GM18868 (cell line): ENCODE measurements at regions not wholly inside any gene's neighbourhood (a gene's known extent, or its start where the extent isn't known, plus 50 kb on each side); places are given as distances from the start of the nearest gene placed in this dataset.

Experiments
- ATAC-seq: cut with Tn5 transposase; IDR thresholded peaks from one replicate; pipeline ENCODE4 v1.9.1; 2021; ENCODE audit warnings: mild to moderate bottlenecking, moderate library complexity; ENCODE audit not compliant: unreplicated experiment

DNA sequence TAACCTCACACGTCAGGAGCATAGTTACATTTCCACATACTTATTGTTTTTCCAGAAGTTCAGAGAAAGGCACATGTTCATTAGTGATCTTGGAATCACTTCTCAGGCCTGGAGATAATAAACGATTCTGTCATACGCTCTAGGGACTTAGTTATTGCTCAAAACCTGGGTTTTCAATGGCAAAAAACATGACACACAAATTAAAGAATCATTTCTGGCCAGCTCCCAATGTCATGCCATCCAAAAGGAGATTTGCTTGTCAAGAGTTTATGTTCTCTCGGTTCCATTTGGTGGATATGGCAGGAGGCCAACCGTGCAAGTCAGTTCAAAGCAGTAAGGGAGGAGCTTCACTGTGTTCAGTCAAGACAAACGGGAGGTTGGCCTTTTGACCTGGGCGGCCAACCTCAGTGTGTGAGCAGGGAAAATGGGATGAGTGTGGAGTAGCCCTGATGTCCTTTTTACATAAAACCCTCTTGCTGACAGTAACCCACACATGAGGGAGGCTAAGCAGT lies 123.4 kb downstream of the NXNL2 start:
- ATAC-seq = no peak

DNA sequence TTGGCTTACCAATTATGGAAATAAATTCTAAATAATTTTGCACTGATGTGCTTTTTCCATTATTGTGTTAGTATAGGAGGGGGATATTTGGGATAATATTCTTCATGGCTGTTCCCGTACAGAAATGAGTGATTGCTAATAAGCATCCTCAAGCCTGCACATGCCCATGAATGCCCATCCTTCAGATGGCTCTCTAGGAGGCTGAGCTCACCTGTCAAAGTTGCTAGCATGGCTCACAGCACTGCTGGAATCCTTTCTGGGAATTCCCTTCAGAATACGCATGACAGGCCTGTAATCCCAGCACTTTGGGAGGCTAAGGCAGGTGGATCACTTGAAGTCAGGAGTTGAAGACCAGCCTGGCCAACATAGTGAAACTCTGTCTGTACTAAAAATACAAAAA lies 124.1 kb downstream of the NXNL2 start:
- ATAC-seq = no peak

DNA sequence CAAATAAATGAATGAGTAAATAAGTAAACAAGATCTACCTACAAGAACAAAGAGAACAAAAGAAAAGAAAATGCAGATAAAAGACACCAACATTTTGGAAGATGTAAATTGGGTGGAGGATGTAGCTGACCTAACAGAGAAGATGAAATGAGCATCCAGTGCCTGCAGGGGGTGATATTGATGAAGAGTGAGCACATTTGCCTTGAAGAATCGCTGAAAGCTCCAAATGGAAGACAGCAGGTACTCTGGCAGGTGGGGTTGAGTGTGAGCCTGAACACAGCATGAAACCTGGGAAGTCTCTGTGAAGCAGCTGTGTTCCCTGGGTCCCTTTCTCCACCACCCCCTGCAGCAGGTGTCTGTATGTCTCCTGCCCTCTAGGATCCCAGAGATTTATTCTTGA lies 125.6 kb downstream of the NXNL2 start:
- ATAC-seq = no peak

DNA sequence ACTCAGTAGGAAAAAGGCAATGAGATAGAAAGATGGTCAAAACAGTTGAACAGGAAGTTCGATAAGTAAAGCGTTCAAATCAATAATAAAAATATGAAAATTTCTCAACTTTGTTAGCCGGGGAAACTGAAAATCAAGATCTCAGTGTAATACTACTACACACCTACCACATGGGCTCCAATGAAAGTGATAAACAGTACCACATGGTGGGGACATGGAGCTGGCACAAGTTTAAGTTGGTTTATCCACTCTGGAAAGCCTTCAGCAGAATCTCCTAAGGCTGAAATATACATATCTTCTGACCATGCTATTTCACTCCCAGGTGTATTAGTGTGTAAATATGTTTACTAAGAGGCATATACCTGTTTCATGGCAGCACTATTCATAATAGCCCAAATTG lies 126.8 kb downstream of the NXNL2 start:
- no peak for ATAC-seq

DNA sequence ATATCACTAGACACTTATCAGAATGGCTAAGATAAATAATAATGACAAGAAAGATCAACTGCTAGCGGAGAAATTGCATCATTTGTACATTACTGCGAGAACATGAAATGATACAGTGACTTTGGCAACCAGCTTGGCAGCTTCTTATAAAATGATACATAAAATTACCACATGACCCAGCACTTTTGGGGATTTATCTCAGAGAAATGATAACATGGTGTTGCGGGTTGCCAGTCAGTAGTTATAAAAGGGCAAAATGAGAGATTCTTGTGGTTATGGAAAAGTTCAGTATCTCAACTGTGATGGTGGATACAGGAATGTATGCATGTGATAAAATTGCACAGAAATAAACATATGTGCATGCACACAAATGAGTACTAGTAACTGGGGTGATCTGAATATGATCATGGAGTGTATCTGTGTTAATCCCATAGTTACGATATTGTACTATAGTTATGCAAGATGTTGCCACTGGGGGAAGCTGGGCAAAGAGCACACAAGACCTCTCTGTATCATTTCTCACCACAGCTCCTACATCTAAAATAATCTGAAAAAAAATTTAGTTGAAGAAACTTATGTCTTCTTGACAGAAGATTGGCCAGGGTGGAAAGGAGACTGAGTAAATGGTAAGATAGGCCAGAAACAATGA lies 128.9 kb downstream of the NXNL2 start:
- no peak for ATAC-seq

DNA sequence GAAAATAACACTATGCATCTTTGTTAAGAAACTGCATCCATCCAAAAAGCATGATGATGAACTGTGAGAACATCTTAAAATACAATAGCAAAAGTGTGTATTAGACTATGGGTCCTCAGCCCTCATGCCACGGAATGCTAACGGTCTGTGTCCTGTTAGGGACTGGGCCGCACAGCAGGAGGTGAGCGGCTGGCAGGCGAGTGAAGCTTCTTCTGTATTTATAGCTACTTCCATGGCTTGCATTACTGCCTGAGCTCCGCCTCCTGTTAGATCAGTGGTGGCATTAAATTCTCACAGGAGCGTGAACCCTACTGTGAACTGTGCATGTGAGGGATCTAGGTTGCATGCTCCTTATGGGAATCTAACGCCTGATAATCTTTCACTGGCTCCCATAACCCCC lies 129.8 kb downstream of the NXNL2 start:
- ATAC-seq = no peak

DNA sequence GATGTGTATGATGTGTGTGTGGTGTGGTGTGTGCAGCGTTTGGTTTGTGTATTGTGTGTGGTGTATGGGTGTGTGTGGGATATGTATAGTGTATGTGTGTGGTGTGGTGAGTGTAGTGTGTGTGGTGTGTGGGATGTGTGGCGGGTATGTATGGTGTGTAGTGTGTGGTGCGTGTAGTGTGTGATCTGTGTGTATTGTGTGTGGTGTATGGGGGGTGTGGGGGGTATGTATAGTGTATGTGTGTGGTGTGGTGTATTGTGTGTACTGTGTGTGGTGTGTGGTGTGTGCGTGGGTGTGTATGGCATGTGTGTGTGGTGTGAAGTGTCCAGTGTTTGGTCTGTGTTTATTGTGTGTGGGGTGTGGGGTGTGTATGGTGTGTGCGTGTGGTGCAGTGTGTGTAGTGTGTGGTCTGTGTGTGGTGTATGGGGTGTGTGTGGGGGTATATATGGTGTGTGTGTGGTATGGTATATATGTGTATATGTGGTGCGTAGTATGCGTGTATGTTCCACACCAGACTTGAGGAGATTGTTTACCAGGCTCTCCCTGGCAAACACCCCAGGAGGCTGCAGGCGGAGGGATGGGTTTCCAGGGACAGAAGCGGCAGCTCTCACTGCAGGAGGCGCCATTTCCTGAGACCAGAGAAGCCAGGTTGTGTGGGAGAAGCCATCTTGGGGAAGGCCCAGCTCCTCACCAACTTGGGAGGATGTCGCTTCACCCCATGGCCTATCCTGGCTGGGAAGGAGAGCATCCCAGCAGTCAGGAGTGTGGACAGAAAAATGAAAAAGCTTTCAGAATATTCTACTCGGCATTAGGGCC lies 138.1 kb downstream of the NXNL2 start:
- ATAC-seq = no peak

DNA sequence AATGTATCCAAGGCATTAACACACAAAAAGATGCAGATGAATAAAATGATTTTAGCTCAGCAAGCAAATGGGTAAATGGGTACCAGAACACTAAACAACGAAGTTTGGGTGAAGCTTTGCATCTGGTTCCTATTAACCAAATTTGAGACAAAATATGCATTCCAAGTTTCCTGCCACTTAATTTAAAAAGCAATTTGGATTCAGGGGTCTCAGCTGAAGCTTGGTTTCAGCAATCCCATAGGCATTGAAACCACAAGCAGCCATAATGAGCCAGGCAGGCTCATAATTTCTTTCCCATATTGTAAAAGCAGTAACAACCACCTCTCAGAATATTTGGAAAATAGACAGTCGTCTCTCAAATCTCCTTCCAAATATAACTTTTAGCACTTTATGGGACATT lies 138.9 kb downstream of the NXNL2 start:
- ATAC-seq = no peak

DNA sequence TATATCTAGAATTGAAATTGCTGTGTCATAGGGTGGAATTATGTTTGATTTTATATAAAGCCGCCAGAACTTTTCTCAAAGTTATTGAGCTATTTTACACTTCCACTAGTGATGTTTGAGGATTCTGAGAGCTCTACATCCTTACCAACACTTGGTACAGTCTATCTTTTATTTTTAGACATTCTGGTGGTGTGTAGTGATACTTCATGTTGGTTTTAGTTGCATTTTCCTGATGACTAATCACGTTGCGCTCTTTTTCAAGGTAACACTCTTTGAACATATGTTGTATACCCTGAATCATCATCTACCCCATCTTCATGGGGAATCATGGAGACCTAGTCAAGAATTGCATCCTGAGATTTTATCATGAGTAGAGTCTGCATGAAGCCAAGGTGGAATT lies 141.7 kb downstream of the NXNL2 start:
- no peak for ATAC-seq

DNA sequence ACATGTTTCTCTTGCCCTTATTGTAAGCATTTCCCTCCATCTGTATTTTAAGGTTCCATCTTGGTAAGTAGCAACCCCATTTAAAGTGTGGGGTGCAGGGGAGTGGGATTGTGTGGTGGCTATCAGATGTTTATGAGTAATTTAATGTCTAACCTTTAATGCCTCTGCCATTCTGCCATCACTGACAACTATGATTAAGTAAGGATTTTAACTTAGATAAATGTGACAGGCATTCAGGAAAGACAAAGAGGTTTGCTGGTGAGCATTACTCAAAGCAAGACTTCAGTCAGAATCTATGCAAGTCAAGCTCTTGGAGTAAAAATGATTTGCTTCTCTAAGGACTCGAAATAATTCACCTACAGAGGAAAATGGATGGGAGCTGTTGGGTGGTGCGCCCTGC lies 143.0 kb downstream of the NXNL2 start:
- ATAC-seq = no peak

DNA sequence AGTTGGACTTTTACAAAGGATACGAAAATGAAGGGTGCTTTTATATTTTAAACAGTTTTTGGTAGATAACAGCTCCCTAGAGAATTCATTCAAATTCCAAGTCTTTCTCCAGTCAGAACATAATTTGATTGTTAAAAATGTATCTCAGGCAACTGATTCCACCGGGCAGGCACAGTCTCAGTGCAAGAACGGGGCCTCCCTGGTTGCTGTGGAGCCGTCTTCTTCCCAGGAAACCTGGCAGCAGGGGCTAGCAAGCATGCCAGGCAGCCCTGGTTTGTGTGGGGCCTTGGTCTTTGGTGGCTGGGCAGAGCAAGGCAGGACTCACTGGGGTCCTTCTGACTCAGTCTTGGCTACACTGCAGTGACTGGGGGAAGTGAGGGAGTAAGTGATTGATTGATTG lies 143.5 kb downstream of the NXNL2 start:
- no peak for ATAC-seq

DNA sequence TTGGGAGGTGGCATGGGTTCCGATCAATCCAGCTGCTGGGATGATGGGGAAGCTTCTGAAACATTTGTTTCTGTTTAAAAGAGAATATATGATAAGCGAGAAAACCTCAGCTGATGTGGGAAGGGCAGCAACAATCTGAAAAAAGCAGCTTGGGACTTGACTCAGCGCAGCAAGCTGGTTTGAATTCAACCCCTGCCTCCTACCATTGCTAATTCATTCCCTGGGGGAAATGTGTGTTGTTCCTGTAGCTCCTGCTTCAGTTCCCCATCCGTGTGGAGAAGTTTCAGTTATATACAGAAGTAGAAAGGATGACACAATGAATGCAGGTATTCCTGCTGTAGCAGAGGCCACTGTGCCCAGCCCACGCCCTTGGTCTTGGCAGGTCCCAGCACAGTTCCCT lies 145.1 kb downstream of the NXNL2 start:
- no peak for ATAC-seq

DNA sequence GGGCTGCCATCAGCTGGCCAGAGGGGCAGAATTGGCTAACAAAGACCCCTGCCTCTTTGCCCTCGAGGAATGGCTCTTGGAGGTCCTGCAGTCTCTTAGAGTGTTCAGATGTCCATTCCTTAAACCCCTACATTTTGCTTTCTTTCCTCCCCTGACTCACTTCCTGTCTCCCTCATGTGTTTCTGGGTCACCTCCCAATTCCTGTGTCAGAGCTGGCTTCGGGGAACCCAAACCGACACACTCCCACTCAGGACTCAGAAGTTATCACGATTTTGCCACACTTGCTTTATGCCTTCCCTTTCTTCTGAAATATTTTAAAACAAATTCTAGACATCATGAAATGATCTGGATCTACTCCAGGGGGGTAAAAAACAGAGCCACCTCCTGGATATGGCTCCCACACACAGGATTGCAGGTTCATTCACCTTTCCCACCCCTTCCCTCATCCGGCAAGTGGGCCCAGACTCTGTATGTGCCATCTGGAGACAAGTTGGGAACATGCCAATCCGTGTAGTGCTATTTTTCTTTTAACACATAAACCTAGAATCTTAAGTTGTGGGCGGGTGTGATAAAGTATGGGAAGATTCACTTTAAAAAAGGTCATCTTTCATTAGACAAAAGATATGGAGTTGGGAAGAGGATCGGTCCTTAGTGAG lies 145.7 kb downstream of the NXNL2 start:
- ATAC-seq = no peak

DNA sequence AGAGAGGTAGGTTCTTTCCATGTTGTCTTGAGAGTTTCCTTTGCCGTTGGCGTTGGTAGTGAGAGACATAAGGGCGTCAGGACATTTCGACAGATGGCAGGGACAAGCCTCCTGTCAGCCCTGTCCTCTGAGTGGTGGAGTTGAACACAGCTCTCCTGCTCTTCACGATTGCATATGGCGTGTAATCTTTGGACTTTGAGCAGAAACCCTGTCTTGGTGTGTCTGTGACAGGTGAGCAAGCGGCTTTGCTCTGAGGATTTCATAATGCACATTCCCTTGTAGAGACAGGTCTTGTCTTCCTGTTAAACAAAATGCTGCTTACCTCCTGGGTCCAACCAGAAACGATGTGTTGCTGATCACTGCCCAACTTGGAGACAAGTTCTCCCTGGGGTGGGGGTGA lies 146.5 kb downstream of the NXNL2 start:
- no peak for ATAC-seq

DNA sequence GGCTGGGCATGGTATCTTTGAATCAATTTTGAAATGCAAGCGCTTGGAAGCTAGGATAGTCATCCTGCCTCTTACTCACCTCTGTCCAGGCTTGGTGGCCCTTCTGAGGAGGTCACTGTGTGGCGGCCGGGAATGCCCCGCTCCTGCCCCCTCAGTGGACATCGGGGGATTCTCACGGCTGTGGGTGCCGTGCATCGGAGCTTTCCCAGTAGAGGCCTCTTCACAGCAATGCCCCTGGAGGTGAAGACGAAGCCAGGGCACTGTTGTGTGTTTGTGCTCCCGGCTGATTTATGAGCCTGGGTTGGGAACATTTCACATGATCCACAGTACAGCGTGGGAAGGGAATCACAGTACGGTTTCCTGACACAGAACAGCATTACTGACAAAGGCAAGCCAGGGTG lies 147.5 kb downstream of the NXNL2 start:
- no peak for ATAC-seq

DNA sequence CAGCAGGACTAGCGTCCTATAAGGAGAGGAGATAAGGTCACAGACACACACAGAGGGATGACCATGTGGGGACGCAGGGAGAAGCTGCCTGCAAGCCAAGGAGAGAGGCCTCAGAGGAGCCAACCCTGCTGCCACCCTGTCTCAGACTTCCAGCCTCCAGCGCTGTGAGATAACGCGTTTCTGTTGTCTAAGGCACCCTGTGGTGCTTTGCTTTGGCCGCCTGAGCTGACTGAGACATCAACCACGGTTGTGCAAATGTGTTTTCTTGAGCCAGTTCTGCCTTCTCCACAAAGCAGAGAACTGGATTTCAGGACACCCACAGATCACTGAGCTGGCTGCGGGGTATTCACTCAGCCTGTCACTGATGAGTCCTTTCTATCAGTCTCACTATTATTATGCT lies 149.1 kb downstream of the NXNL2 start:
- no peak for ATAC-seq

DNA sequence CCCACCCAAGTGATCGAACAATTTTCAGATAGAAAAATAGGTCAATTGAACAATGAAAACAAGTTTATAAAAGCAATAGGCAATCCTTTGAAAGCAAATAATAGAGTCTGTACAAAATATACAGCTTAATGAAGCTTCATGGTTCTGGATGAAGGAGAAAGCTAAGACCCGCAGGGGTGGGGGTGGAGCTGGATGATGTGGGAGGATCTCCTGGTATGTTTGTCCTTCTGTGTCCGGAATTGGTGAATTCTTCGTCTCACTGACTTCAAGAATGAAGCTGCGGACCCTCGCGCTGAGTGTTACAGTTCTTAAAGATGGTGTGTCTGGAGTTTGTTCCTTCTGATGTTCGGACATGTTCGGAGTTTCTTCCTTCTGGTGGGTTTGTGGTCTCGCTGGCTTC lies 149.9 kb downstream of the NXNL2 start:
- no peak for ATAC-seq

DNA sequence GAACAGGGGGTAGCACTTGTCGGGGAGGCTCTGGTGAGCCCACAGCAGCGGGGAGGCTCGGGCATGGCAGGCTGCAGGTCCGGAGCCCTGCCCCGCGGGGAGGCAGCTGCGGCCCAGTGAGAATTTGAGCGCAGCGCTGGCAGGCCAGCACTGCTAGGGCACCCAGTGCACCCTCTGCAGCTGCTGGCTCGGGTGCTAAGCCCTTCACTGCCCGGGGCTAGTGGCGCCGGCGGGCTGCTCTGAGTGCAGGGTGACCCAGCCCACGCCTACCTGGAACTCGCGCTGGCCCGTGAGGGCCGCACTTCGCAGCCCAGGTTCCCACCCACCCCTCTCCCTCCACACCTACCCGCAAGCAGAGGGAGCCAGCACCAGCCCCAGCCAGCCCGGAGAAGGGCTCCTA lies 151.0 kb downstream of the NXNL2 start:
- no peak for ATAC-seq

DNA sequence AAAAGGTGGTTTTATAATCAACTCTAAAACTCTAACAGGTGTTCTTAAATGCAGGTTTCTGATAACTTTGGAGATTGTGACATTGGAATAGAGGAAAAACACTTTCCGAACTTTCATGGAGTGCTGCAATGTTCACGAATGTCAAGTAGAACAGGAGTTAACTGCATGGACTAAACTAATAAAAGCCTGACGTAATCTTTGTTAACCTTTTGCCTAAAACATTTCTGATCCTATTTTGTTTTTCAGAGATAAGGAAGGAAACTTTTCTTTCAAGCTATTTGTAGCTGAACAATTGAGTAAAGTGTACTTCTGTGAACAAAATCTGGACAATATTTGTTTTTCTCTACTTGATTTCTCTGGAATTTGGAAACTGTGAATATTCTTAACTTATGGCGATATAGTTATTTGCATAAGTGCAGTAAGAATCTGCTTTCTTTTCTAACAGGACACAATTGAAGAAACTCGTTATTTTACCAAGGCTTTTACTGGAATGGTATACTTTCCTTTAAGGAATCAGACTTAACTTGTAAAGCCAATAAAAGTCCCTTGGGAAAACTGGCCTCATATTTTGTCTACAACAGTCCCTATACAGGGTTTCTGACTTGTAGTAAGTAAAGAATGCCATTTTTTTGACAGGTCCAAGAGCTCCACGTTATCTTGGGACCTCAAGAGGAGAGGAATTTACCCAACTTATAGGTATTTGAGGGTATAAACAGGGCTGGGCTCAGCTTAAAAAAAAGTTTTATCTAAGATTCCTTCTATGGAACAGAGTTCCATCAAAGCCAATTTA lies 154.7 kb downstream of the NXNL2 start:
- no peak for ATAC-seq

DNA sequence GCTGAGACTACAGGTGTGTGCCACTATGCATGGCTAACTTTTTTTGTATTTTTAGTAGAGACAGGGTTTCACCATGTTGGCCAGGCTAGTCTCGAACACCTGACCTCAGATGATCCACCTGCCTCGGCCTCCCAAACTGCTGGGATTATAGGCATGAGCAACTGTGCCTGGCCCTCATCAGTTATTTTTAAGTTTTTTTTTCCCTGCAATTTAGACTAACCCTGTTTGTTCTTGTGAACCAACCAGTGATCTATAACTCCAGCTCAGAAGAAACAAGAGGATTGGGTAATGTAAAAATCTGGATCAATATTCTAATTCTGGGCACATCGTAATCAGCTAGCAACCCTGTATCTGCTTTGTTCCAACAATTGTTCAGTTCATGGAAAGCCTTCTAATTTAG lies 155.7 kb downstream of the NXNL2 start:
- no peak for ATAC-seq

DNA sequence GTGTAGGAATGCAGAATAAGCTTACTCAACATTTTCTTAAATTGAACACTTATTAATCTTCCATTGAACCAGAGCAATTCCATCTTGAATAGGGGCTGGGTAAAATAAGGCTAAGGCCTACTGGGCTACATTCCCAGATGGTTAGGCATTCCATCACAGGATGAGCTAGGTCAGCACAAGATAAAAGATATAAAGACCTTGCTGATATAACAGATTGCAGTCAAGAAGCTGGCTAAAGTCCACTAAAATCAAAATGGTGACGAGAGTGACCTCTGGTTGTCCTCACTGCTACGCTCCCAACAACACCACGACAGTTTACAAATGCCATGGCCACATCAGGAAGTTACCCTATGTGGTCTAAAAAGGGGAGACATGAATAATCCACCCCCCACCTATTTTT lies 156.1 kb downstream of the NXNL2 start:
- ATAC-seq = no peak
